ENCODE measurements at regions not wholly inside any gene's neighbourhood (a gene's known extent, or its start where the extent isn't known, plus 50 kb on each side); places are given as distances from the start of the nearest gene placed in this dataset.
"Not testable (repeated sequence)": the region's sequence is repeated elsewhere in the genome, so short reads cannot be mapped to it uniquely, and the experiment has no call there.

- no peak for DNase-seq (ENCODE audit: low read depth in 3 of 3, low spot score in 2 of 3)
Measured at GRCh38 chr20:51966296-51966971, 164.1 kb upstream of the SALL4 start.

- no peak for DNase-seq (ENCODE audit: low read depth in 3 of 3, low spot score in 2 of 3)
Measured at GRCh38 chr20:51961964-51962761, 159.8 kb upstream of the SALL4 start.

- no peak for DNase-seq (ENCODE audit: low read depth in 3 of 3, low spot score in 2 of 3)
Measured at GRCh38 chr20:51960047-51960675, 157.8 kb upstream of the SALL4 start.

GRCh38 chr20:51959066-51959542 lies 156.8 kb upstream of the SALL4 start:
- DNase-seq (ENCODE audit: low read depth in 3 of 3, low spot score in 2 of 3): no peak

- DNase-seq (ENCODE audit: low read depth in 3 of 3, low spot score in 2 of 3): no peak
Measured at GRCh38 chr20:51958099-51959065, 156.1 kb upstream of the SALL4 start.

- no peak for DNase-seq (ENCODE audit: low read depth in 3 of 3, low spot score in 2 of 3)
Measured at GRCh38 chr20:51955756-51956155, 153.4 kb upstream of the SALL4 start.

- DNase-seq (ENCODE audit: low read depth in 3 of 3, low spot score in 2 of 3): no peak
Measured at GRCh38 chr20:51953731-51954340, 151.5 kb upstream of the SALL4 start.

GRCh38 chr20:51950926-51951325 lies 148.6 kb upstream of the SALL4 start:
- DNase-seq (ENCODE audit: low read depth in 3 of 3, low spot score in 2 of 3): no peak

- DNase-seq (ENCODE audit: low read depth in 3 of 3, low spot score in 2 of 3): no peak
Measured at GRCh38 chr20:51946586-51946985, 144.3 kb upstream of the SALL4 start.

GRCh38 chr20:51945881-51946280 lies 143.6 kb upstream of the SALL4 start:
- no peak for DNase-seq (ENCODE audit: low read depth in 3 of 3, low spot score in 2 of 3)

- DNase-seq (ENCODE audit: low read depth in 3 of 3, low spot score in 2 of 3): no peak
Measured at GRCh38 chr20:51945177-51945576, 142.9 kb upstream of the SALL4 start.

- DNase-seq (ENCODE audit: low read depth in 3 of 3, low spot score in 2 of 3): no peak
Measured at GRCh38 chr20:51943761-51944160, 141.4 kb upstream of the SALL4 start.

GRCh38 chr20:51943326-51943725 lies 141.0 kb upstream of the SALL4 start:
- not testable (repeated sequence) for DNase-seq (ENCODE audit: low read depth in 3 of 3, low spot score in 2 of 3)

GRCh38 chr20:51941503-51941902 lies 139.2 kb upstream of the SALL4 start:
- DNase-seq (ENCODE audit: low read depth in 3 of 3, low spot score in 2 of 3): no peak

GRCh38 chr20:51939259-51939585 lies 136.9 kb upstream of the SALL4 start:
- DNase-seq (ENCODE audit: low read depth in 3 of 3, low spot score in 2 of 3): no peak

- no peak for DNase-seq (ENCODE audit: low read depth in 3 of 3, low spot score in 2 of 3)
Measured at GRCh38 chr20:51938559-51939258, 136.4 kb upstream of the SALL4 start.

GRCh38 chr20:51937779-51938178 lies 135.5 kb upstream of the SALL4 start:
- DNase-seq (ENCODE audit: low read depth in 3 of 3, low spot score in 2 of 3): no peak

GRCh38 chr20:51936377-51936776 lies 134.1 kb upstream of the SALL4 start:
- no peak for DNase-seq (ENCODE audit: low read depth in 3 of 3, low spot score in 2 of 3)

GRCh38 chr20:51935003-51935358 lies 132.7 kb upstream of the SALL4 start:
- DNase-seq (ENCODE audit: low read depth in 3 of 3, low spot score in 2 of 3): no peak
